ENCODE measurements at regions not wholly inside any gene's neighbourhood (a gene's known extent, or its start where the extent isn't known, plus 50 kb on each side); places are given as distances from the start of the nearest gene placed in this dataset.

DNA sequence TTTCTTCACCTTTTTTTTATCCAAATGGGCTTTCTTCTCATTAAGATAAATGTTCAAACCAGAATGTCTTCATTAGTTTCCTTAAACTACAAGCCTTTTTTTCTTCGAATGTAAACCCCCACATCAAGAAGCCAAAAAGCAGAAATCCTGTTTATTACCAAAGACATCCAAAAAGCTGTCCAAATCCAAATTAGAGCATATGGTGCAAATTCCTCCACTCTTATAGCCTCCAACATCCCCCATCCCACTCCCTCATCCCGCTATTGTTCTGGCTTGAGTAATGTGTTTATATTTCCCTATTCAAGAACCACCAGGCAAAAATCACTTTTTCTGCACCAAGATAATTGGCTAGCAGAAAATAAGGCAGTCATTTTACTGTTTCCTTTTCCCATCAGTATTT lies 315.1 kb upstream of the ADGRL3 start:
- no peak for DNase-seq
- Histone ChIP-seq H3K27me3 (no peaks in the 10 kb centered on the region), H3K27ac (no peak overlapping the region), H3K4me3 (no peak overlapping the region), H3K36me3 (replicated peaks in 1 of 2) (no peaks in the 10 kb centered on the region), H3K9me3 (replicated peaks in 1 of 3) (no peaks in the 10 kb centered on the region), H3K4me1 (replicated peaks in 1 of 2) (no peaks in the 10 kb centered on the region)
- TF ChIP-seq POLR2A (IDR thresholded peaks at IDR 0.05) = no peak
- TF ChIP-seq, protein P1, sequence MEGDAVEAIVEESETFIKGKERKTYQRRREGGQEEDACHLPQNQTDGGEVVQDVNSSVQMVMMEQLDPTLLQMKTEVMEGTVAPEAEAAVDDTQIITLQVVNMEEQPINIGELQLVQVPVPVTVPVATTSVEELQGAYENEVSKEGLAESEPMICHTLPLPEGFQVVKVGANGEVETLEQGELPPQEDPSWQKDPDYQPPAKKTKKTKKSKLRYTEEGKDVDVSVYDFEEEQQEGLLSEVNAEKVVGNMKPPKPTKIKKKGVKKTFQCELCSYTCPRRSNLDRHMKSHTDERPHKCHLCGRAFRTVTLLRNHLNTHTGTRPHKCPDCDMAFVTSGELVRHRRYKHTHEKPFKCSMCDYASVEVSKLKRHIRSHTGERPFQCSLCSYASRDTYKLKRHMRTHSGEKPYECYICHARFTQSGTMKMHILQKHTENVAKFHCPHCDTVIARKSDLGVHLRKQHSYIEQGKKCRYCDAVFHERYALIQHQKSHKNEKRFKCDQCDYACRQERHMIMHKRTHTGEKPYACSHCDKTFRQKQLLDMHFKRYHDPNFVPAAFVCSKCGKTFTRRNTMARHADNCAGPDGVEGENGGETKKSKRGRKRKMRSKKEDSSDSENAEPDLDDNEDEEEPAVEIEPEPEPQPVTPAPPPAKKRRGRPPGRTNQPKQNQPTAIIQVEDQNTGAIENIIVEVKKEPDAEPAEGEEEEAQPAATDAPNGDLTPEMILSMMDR (IDR thresholded peaks at IDR 0.05) = no peak
- intact Hi-C loops (cut with DNase I) = no loop called here
- 56 to 77% (median 66%) methylated on average over 2 of the region's 2 CpGs for WGBS, 4 donors

DNA sequence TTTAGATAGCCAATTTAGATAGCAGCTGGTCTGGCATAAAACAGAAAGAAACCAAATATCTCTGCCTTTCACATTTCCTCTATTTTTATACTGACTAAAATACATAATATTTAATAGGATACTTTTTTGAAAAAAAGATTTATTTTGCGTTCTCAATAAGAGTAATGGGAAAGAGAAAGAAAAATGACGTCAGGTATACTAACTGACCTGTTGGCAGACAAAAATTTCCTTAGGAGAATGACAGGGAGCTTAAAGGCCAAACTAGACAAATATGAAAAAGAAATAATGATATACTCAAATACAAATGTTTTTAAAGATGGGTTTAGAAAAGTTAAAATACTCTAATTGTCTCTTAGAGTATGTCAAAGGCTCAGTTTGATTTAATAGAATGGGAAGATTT lies 309.4 kb upstream of the ADGRL3 start:
- no peak overlapping the region for H3K27ac ChIP-seq
- DNase-seq = no peak
- WGBS, 4 donors = 78 to 88% (median 84%) methylated on average over 2 of the region's 2 CpGs
- no peak overlapping the region for H3K4me3 ChIP-seq
- no peak for TF ChIP-seq POLR2A (IDR thresholded peaks at IDR 0.05)
- TF ChIP-seq, protein P1 (IDR thresholded peaks at IDR 0.05) = no peak
- H3K9me3 ChIP-seq (replicated peaks in 1 of 3) = no peaks in the 10 kb centered on the region
- intact Hi-C loops (cut with DNase I) = no loop called here
- no peaks in the 10 kb centered on the region for H3K4me1 ChIP-seq (replicated peaks in 1 of 2)
- no peaks in the 10 kb centered on the region for H3K27me3 ChIP-seq
- no peaks in the 10 kb centered on the region for H3K36me3 ChIP-seq (replicated peaks in 1 of 2)

DNA sequence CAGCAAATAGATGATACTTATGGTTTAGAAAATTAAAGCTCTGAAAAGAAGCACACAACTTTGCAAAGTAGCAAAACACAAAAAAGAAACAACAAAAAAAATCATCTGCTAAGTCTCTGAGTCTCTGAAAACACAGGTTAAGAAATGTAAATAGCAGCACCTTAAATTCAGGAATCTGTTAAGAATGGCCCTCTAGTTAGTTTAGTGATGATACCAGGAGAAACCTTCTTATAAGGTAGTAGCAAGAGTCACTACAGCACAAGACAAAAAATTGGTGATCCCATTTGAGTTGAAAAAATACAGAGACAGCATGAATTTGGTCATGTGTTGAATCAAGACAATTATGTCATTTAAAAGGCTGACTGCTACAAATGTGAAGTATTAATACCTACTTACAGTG lies 308.2 kb upstream of the ADGRL3 start:
- Histone ChIP-seq H3K36me3 (replicated peaks in 1 of 2) (no peaks in the 10 kb centered on the region), H3K4me3 (no peak overlapping the region), H3K9me3 (replicated peaks in 1 of 3) (no peaks in the 10 kb centered on the region), H3K27ac (no peak overlapping the region), H3K4me1 (replicated peaks in 1 of 2) (no peaks in the 10 kb centered on the region), H3K27me3 (no peaks in the 10 kb centered on the region)
- no peak for DNase-seq
- TF ChIP-seq POLR2A (IDR thresholded peaks at IDR 0.05) = no peak
- TF ChIP-seq, protein P1 (IDR thresholded peaks at IDR 0.05) = no peak
- intact Hi-C loops (cut with DNase I) = no loop called here

DNA sequence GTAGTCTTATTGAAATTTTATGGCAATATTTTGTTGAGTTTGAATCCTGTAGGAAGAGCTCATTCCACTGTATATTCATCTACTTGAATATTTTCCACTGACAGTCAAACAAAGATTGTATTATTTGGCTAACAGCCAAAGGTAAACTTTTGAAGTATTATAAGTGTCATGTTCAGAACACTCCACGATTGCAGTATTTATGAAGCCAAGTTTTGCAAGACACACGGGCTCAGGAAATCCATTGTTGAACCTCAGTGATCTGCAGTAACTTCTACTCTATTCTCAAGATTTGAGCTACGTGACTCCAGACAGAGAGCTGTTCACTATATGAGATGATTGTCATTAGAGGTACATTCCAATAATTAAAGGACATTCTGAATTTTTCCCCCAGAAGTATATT lies 302.7 kb upstream of the ADGRL3 start:
- Histone ChIP-seq H3K27me3 (no peaks in the 10 kb centered on the region), H3K4me3 (no peak overlapping the region), H3K4me1 (replicated peaks in 1 of 2) (no peaks in the 10 kb centered on the region), H3K9me3 (replicated peaks in 1 of 3) (no peaks in the 10 kb centered on the region), H3K36me3 (replicated peaks in 1 of 2) (no peaks in the 10 kb centered on the region), H3K27ac (no peak overlapping the region)
- DNase-seq = no peak
- no peak for TF ChIP-seq POLR2A (IDR thresholded peaks at IDR 0.05)
- TF ChIP-seq, protein P1 (IDR thresholded peaks at IDR 0.05) = no peak
- intact Hi-C loops (cut with DNase I) = no loop called here
- WGBS, 4 donors = 36 to 45% (median 38%) methylated on average over 3 of the region's 3 CpGs
